Stimulated activated CD8-positive, alpha-beta memory T cell treated with anti-CD3 and anti-CD28 coated beads, Interleukin-4, amount 100 ng/mL, for 24 hours (primary cell): ENCODE measurements at regions not wholly inside any gene's neighbourhood (a gene's known extent, or its start where the extent isn't known, plus 50 kb on each side); places are given as distances from the start of the nearest gene placed in this dataset.
A peak's percentile ranks its signal among the peaks of the same experiment; 100 is the strongest.

Source experiments
- DNase-seq: peaks from one replicate; pipeline ENCODE4 v3.0.0-alpha.2; 2020; ENCODE audit warnings: low read depth

DNA sequence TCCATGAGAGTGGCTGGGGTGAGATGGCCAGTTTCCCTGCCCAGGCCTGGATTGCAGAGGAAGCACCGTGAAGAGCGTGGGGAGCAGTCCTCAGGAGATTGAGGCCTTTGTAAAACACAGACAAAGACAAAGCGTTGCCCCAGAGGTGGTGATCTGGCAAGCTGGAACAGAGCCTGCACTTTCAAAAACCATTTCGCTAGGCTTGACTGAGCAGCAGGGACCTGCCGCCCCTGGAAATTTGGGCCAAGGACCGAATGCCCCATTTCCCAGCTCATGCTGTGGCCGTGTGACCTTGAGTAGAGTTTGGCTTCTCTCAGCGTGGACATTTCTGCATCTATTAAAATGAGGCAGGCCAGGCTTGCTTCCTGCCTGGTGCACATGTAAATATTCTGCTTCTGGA, 381.4 kb downstream of the BCOR start:
- no peak for DNase-seq

DNA sequence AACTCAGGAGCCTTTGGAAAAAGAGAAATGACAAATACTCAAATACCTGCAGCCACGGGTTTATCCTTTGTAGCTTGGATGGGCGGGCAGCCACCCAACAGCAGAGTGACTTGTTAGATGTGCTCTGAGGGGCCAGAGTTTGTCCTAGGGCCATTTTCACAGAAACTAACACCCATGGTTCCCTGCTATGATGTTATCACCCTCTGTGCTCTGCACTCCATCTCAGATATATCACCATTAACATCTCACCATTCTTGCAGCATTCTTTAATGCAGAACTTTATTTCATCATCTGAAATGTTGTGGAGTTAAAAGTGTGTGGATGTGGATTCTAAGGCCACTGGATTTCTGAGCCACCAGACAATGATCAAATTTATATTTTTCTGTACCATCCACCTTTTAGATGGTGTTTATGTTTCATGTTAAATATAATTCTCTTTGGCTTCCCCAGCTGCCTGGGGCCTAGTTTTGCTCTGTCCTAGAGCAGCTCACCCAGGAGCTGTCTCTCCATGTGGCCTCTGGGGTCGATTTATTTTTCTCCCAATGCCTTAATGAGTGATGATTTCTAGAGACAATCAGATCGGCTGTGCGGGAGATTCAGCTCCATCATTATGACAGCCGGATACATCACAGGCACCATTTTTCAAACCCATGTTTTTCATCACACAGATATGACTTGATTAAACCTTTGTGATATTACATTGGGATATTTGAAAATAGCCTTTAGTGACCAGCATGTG, 380.8 kb downstream of the BCOR start:
- no peak for DNase-seq

DNA sequence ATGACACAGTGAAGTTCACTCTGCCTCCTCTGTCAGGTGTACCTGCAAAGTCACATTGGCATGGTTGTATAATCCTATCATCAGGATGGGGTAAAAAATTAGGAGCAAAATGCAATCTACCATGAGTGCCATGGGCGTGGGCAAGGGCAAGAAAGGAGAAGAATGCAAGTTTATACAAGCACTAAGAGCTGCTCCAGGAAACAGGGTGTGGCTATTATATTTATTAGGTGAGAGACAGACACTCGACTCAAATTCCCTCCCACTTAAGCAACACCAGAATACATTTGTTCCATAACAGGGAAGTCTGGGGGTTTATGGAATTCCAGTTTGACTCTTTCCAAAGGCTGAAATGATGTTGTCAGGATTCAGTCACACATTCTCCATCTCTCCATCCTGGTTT, 378.8 kb downstream of the BCOR start:
- no peak for DNase-seq

DNA sequence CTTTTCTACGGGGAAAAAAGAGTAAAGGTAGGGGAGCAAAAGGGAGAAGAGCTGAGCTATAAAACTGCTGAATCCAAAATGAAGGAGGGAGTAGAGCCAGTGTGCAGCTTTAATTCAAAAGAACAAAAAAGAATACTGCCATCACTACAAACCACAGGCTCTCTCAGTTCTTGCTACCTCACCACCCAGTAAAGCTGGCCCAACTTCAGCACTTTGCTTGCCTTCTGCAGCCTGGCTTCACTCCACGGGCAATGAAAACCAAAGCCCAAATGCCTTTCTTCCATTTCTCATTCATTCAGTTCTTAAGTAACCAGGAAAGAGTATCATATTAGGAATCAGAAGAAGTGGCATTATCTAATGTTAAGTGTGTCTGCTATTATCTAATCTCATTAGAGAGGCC, 376.8 kb downstream of the BCOR start:
- DNase-seq = no peak

DNA sequence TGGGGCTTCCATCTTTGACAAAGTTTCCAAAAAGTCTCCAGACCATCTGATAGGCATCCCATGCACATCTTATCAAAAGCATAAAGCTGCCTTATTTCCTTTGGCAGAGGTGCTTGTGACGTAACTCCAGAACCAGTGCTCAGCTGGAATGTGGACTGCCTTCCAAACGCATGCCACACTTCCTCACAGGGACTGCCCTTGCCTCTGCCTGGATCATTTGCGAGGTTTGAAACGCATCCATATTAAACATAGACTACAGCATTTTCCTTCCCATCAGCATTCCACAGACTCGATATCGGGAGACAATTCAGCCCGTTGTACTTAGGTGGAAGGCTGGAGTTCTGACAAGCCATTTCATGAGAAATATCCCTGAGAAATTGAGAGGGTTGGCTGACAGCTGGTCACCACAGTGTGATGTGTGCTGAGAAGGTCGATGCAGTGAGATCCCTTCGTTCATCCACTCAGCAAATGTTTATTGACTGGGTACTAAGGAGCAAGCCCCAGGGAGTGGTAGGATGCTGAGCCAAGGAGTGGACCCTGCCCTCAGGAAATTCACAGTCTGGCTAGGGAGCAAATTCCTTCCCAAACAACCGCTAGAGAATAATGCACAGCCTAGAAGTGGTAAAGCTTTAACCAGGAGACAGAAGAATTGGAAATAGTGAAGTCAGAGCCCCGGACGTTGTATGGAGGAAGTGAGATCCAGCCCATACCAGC, 376.0 kb downstream of the BCOR start:
- DNase-seq = no peak

DNA sequence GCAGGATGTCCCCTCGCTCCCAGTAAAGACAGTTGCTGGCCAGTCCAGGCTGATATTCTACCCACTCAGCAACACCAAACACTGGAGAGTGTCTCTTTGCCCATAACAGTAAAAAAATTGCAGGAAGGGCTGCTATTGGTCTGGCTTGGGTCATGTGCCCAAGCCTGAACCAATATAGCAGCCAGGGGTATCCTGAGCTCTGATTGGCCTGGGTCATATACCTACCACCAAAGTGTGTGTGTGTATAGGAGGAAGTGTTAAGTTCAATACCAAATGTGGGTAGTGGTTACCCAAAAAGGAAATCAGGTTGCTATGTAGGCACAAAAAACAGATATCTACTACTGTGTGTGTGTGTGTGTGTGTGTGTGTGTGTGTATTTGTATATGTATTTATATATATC, 373.2 kb downstream of the BCOR start:
- DNase-seq = no peak

DNA sequence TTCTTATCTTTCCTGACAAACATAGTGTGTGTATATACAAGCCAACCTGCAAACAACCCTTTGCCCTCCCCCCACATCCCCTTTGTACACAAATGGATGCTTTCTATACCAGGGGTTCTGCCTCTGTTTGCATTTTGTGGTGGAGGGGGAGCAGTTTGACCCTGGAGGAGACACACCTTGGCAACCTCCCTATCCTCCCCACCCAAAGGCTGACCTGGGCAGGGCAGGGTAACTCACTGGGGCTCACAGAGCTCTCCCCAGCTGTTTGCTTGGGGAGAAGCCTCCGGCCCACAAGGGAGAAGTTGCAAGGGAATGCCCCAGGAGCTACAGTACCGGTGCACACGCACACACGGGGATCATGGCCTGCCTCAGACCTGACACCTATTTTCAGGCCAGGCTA, 372.6 kb downstream of the BCOR start:
- DNase-seq = no peak

DNA sequence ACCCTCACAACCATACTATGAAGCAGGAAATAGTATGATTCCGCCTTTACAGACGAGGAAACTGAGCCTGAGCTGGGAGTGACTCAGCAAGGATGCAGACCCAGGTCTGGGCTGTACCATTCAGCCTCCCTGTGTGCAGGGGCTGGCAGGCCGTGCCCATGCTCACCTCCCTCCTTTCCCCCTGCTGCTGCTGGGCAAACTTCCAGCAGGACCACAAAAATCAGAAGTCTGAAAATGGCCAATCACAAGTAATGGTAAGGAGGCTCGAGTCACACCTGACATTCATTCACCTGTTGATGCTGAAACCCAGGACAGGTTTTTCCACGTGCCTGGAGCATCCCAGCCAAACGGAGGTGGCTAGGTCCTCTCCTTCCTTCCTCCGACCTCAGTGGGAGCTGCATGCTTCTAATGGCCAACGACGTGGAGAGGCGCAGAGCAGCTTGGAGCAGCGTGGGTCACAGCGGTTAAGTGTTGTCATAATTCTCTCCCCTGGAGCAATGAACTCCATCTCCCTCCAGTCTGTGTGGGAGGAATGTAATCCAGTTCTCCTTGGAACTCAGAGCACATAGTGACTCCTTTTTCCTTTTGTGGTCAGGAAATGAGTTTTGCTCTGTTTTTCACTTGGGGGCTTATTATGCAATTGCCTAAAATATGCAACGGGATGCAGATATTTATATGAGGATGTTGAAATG, 371.7 kb downstream of the BCOR start:
- no peak for DNase-seq

DNA sequence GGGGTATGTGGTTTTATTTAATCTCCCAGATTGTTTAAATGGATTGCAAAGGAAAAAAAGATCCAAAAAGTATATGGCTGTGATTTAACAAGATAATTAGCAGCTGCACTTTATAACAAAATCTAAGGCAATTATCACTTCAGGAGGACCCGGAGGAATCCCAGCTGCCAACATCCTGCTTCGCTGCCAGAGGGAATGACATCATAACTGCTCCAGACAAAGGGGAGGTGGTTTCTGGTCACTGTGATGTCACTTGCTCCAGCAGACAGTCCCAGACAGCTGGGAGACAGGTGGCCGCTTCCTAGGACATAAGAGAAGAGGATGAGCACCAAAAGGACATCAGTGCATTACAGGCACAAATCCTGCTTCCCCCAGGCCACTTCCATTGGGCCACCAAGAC, 371.0 kb downstream of the BCOR start:
- no peak for DNase-seq

DNA sequence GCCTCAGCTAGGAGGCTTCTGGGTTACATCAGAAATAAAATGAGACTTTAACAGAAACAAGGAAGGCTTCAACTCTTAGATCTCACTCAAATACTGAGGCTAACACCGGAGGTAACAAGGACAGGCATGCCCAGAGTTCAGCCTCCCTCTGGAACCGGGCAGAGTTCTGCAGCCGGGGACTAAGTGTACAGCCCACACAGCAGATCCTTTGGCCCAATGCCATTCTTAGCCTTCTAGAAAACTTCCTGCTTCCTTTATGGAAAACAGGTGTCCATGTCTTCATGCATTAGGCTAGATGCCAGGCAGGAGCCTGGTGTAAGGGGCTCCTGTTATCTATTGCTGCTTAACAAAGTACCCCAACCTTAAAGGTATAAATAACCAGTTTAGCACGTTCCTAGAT, 369.7 kb downstream of the BCOR start:
- DNase-seq = no peak

DNA sequence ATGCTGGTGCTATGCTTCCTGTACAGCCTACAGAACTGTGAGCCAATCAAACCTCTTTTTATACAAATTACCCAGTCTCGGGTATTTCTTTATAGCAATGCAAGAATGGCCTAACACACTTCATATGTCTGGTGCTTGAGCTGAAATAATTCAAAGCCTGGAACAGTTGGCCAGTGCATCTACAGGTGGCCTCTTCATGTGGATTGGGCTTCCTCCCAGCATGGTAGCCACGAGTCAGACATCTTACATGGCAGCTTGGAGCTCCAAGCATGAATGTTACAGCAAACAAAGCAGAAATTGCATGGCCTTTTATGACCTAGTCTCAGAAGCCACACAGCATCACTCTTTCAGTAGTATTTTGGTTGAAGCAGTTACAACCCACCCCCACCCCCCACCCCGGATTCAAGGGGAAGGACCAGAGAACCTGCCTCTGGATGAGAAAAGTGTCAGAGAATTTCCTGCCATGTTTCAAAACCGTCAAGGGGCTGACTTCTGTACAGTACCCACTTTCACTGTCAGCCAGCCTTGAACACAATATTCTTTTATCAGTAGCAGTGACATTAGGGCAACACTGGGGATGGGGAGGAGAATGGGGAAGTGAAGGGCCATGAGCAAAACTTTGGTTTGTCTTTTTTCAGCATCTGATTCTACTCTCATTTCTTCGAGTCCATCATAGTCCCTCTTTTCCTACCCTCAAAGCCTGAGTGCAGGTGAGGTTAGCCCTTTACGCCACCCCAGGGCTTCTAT, 368.7 kb downstream of the BCOR start:
- DNase-seq = no peak

DNA sequence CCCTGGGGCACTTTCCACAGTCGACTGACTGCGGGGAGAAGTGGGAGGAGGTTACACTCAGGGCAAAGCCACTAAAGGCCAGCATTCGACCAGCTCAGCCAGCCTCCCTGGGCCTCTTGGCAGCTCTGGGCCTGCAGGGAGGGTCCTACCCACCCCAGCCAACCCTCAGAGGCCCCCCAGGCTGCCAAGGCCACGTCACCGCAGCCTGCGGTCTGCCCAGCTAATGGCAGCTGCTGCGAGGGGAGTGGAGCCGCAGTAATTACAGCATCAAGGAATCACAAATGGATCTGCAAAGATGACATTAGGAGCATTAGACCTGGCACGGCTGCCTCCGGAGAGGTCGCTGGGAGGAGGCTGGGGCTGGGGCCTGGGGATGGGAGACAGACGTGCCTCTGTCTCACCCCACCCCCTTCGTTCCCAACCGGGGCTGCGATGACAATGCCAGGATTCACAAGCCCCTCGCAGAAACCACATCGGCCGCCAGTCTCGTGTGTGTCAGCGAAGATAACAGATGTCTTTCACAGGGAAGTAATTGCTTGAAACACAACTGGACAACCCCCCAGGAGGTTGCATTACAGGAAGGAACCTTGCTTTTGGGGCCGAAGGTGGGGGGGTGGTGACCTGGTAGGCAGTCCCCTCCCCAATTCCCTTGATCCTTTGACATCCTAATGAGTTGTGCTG, 367.6 kb downstream of the BCOR start:
- DNase-seq = no peak

DNA sequence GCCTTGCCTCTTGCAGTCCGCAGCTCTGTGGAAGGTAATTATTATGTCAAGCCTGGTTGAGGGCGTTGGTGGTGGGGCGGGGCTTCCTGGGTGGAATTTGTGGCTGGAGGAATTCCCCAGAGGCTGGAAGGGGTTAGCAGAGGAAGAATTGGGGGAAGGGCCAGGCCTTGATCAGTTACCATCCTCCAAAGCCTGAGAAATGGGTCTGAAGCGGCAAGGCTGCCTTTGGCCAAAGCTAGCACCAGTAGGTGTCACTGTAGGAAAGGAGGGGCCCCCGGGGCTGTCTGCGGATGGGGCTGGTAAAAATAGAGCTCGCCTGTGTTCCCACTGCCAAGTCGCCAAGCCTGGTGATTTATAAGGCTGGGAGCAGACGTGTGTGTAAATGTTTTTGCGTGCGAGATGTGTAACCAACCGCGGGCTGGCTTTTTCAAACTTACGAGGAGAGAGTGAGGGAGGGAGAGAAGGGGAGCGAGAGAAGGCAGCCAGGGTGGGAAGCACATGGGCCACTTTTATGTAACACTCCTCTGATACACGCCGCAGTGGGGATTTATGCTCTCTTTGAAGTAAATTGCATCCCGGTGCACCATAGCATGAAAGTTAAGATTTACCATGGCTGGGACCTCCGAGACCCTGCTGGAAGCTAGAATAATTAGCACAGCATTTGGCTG, 367.0 kb downstream of the BCOR start:
- DNase-seq = peak; percentile 28

DNA sequence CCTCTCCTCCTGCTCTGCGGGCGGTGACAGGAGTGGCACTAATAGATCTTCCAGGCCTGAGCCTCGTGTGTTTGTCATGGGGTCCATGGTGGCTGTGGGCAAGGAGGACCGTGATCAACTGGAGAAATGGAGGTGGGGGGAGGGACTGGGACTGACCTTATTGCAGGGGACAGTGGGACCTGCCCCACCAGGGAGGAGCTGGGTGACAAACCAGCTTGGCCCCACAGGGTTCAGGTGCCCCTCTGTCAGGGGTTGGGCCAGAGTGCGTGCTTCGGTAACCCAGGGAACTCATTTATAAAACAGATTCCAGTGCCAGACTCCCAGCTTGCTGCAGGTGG, 366.5 kb downstream of the BCOR start:
- DNase-seq = no peak

DNA sequence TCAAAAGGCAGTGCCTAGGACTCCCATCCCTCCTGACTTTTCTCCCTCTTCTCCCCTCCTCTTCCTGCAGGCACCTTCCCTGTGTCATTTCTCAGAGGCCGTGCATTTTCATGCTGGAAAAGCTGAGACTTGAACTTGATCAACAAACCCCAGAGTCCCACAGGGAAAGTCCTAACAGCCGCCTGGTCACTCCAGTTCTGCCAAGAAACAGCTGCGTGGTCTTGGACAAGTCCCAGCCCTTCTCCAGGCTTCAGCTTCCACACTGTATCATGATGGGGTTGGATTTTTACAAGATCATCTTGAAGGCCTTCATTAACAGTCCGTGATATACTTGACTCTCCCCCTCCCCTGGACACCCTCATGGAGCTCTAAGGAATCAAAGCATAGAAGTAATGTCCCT, 366.0 kb downstream of the BCOR start:
- no peak for DNase-seq

DNA sequence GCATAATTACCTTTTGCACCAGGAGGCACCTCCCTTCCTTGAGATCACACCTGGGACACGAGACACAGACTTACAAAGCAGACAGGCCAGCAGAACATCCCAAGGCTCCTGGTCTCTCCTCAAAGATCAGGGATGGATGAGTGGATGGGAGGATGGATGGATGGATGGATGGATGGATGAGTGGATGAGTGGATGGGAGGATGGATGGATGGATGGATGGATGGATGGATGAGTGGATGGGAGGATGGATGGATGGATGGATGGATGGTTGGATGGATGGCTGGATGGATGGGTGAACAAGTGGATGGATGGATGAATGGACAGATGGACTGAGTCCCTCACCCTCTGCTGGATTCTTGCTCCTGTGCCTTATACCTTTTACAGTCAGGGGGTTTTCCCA, 364.0 kb downstream of the BCOR start:
- DNase-seq = no peak

DNA sequence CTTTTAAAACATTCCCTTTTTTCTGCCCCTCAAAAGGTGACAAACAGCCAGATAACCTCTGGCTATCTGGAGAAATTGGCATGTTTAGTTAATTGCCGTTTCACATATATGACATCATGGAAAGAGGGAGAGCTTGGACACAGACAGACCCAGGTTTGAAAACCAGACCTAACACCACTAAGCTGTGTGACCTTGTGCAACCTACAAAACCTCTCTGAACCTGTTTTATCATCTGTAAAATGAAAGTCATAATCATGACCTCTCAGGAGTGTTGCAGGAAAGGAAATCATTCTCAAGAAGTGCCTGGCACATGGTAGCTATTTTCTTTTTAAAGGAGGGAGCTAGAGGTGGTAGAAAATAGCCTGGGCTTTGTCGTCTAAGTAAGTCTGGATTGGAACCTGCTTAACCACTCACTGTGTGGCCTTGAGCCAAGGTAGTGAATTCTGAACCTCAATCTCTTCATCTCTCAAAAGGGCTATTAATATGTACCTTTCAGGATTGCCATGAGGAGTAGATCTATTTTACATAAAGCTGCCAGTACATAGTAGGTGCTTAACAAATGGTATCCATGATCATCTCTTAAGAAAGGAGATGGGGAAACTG, 363.5 kb downstream of the BCOR start:
- no peak for DNase-seq

DNA sequence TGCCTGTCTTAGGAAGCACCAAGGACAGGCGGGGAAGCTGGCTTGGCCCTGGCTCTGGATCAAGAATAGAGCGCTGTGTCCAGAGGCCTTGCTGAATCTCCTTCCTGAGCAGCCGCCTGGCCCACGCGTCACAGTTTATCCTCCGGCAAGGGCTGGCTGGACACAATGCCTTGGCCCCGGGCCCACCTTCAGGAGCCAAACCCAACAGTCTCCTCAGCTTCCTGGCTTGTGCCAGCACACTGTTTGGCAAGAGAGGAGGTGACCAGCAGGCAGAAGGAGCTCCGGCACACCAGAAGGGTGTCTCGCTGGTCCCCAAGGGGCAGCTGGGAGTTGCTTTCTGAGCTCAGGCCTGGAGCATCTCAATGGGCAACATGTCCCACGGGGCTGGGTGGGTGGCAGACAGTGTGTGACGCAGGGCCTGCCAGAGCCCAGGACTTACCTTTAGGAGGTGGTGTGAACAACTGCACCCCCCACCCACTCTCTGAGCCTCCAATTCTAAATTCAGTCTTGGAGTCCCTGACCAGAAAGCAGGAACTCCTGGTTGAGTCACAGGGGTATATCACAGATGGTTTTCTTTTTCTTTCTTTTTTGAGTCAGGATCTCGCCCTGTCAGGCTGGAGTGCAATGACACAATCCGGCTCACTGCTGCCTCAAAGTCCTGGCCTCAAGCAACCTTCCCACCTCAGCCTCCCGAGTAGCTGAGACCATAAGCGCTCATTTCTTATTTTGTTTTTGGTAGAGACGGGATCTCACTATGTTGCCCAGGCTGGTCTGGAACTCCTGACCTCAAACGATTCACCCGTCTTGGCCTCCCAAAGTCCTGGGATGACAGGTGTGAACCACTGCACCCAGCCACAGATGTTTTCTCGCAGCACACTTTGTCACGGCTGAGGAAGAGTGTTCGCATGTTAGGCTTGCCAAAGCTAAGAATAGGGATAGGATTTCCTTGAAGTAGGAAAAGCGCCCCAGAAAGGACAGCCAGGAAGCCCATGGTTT, 361.2 kb downstream of the BCOR start:
- no peak for DNase-seq

DNA sequence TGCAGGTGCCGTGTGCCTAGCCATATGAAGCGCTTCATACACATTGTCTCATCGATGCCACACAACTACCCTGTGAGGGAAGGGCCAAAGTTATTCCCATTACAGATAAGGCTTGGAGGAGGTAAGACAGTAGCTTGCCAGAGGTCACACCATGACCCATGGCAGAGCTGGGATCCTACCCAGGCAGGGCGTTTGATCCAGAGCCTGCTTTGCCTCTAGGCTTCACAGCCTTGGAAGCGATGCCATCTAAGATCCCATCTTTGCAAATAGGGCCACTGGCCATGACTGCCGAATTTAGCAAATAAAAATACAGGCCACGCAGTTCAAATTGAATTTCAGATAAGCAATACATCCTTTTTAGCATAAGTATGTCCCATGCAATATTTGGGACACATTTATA, 358.2 kb downstream of the BCOR start:
- DNase-seq = no peak

DNA sequence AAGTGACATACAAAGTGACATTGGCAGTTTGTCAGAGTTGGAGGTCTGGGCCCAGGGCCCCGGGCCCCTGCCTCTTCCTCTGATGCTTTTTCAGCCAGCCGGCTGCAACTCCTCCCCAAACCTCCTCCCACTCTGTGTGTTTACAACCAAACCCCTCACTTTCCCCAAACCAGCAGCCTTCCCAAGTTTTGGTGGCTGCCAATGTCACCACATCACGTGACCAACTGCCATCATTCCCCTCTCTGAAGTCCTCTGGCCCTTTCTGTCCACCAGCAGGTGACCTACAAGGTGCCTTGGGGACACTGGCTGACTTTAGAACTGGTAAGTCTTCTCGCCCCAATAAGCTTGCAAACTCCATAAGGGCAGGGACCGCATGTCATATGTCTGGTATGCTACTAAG, 357.7 kb downstream of the BCOR start:
- no peak for DNase-seq
